ENCODE measurements at regions not wholly inside any gene's neighbourhood (a gene's known extent, or its start where the extent isn't known, plus 50 kb on each side); places are given as distances from the start of the nearest gene placed in this dataset.
"Not testable (repeated sequence)": the region's sequence is repeated elsewhere in the genome, so short reads cannot be mapped to it uniquely, and the experiment has no call there.

- no peak for DNase-seq
Measured at GRCh38 chr4:120290553-120290952, 223.9 kb upstream of the MAD2L1 start.

GRCh38 chr4:120286813-120287212 is 220.2 kb upstream of the MAD2L1 start:
- DNase-seq: no peak

- DNase-seq: no peak
Measured at GRCh38 chr4:120281581-120281980, 214.9 kb upstream of the MAD2L1 start.

GRCh38 chr4:120277391-120277790 is 210.7 kb upstream of the MAD2L1 start:
- DNase-seq: no peak

- no peak for DNase-seq
Measured at GRCh38 chr4:120266602-120267001, 200.0 kb upstream of the MAD2L1 start.

- no peak for DNase-seq
Measured at GRCh38 chr4:120263618-120264017, 197.0 kb upstream of the MAD2L1 start.

GRCh38 chr4:120261117-120261516 is 194.5 kb upstream of the MAD2L1 start:
- no peak for DNase-seq

- not testable (repeated sequence) for DNase-seq
Measured at GRCh38 chr4:120256112-120256775, 189.6 kb upstream of the MAD2L1 start.

- DNase-seq: no peak
Measured at GRCh38 chr4:120238277-120238973, 171.8 kb upstream of the MAD2L1 start.

- DNase-seq: no peak
Measured at GRCh38 chr4:120236873-120237272, 170.2 kb upstream of the MAD2L1 start.

GRCh38 chr4:120232050-120232449 is 165.4 kb upstream of the MAD2L1 start:
- DNase-seq: no peak

- no peak for DNase-seq
Measured at GRCh38 chr4:120228086-120228485, 161.4 kb upstream of the MAD2L1 start.

- DNase-seq: no peak
Measured at GRCh38 chr4:120227554-120227953, 160.9 kb upstream of the MAD2L1 start.

- no peak for DNase-seq
Measured at GRCh38 chr4:120225527-120225926, 158.9 kb upstream of the MAD2L1 start.

GRCh38 chr4:120218981-120219380 is 152.3 kb upstream of the MAD2L1 start:
- DNase-seq: no peak

- DNase-seq: no peak
Measured at GRCh38 chr4:120215350-120215749, 148.7 kb upstream of the MAD2L1 start.

- no peak for DNase-seq
Measured at GRCh38 chr4:120211408-120212015, 144.9 kb upstream of the MAD2L1 start.

- no peak for DNase-seq
Measured at GRCh38 chr4:120209706-120210105, 143.1 kb upstream of the MAD2L1 start.

- no peak for DNase-seq
Measured at GRCh38 chr4:120207021-120207420, 140.4 kb upstream of the MAD2L1 start.

GRCh38 chr4:120202222-120202621 is 135.6 kb upstream of the MAD2L1 start:
- no peak for DNase-seq

- DNase-seq: not testable (repeated sequence)
Measured at GRCh38 chr4:120200573-120201110, 134.0 kb upstream of the MAD2L1 start.

GRCh38 chr4:120198411-120198810 is 131.8 kb upstream of the MAD2L1 start:
- no peak for DNase-seq

GRCh38 chr4:120177603-120178002 is 111.0 kb upstream of the MAD2L1 start:
- DNase-seq: no peak

- no peak for DNase-seq
Measured at GRCh38 chr4:120175272-120175671, 108.6 kb upstream of the MAD2L1 start.
